Upper lobe of left lung (tissue), 6 donors: ENCODE measurements at regions not wholly inside any gene's neighbourhood (a gene's known extent, or its start where the extent isn't known, plus 50 kb on each side); places are given as distances from the start of the nearest gene placed in this dataset.

ENCODE experiments used
- ATAC-seq, 2 donors: fragments of 200-7000 bp; cut with Tn5 transposase; one replicate each; pipeline ENCODE4 v1.9.1; 2022; ENCODE audit warnings: mild to moderate bottlenecking in 2 of 2, moderate library complexity in 2 of 2; ENCODE audit not compliant: low FRiP score in 2 of 2
- DNase-seq, 2 donors: peaks; one replicate each; pipeline ENCODE4 v3.0.0-alpha.2; 2019 to 2020
- H3K27ac ChIP-seq, 4 donors: fragments of 200-600 bp; sonication (generic); one replicate each; pipeline ENCODE4 v1.5.1; 2016 to 2019
- H3K27me3 ChIP-seq, 4 donors: fragments of 200-600 bp; sonication (generic); one replicate each; pipeline ENCODE4 v1.5.1; 2017 to 2019
- H3K36me3 ChIP-seq, 4 donors: fragments of 200-600 bp; sonication (generic); one replicate each; pipeline ENCODE4 v1.5.1; 2016 to 2019
- H3K4me1 ChIP-seq, 4 donors: fragments of 200-600 bp; sonication (generic); one replicate each; pipeline ENCODE4 v1.5.1; 2018 to 2019
- H3K4me3 ChIP-seq, 4 donors: fragments of 200-600 bp; sonication (generic); one replicate each; pipeline ENCODE4 v1.5.1; 2017 to 2019; ENCODE audit warnings: mild to moderate bottlenecking in 2 of 4, moderate library complexity in 1 of 4
- H3K9me3 ChIP-seq, 4 donors: fragments of 200-600 bp; sonication (generic); one replicate each; pipeline ENCODE4 v1.5.1; 2018 to 2019
- EP300 ChIP-seq, 4 donors: sonication (generic); formaldehyde crosslinking; IDR thresholded peaks; one replicate each; pipeline ENCODE4 v1.5.1; 2017; ENCODE audit warnings: antibody characterized with exemption in 4 of 4, control low read depth in 2 of 4
- POLR2A ChIP-seq, 4 donors: fragments of 450-650 bp; IDR thresholded peaks; one replicate each; pipeline ENCODE4 v1.5.1; 2016 to 2017; ENCODE audit warnings: antibody characterized with exemption in 4 of 4, mild to moderate bottlenecking in 2 of 4
- POLR2AphosphoS5 ChIP-seq, 2 donors: sonication (generic); formaldehyde crosslinking; IDR thresholded peaks; one replicate each; pipeline ENCODE4 v1.5.1; 2017; ENCODE audit warnings: antibody characterized with exemption in 2 of 2
- WGBS, 2 donors: methylation state at CpG; one replicate each; pipeline ENCODE4 v1.1.5; 2017 to 2018; 5-methylcytosine and 5-hydroxymethylcytosine counted together
- TF ChIP-seq, protein P1 (sequence below), 6 experiments: fragments of 450-650 bp in 4 of 6; fragments of 200-600 bp in 2 of 6; sonication (generic) in 2 of 6; IDR thresholded peaks; one replicate each; pipeline ENCODE4 v1.5.1; 2016 to 2019; ENCODE audit warnings: antibody characterized with exemption in 6 of 6
- donor health status: DM: no; HTN: no; CAD: no; lungs with moderate emphysema.
- donor health status: DM: no; HTN: yes; CAD: no; lungs with severe emphysema.

- 71 to 96% methylated on average over 2 of the region's 2 CpGs for WGBS, 2 donors
- H3K27ac ChIP-seq: no peak overlapping the region
- TF ChIP-seq POLR2A (IDR thresholded peaks at IDR 0.05): no peak
- H3K36me3 ChIP-seq: no peaks in the 10 kb centered on the region
- DNase-seq (no peak), ATAC-seq (no peak)
- H3K4me3 ChIP-seq: no peak overlapping the region
- no peaks in the 10 kb centered on the region for H3K27me3 ChIP-seq
- no peaks in the 10 kb centered on the region for H3K9me3 ChIP-seq
- no peaks in the 10 kb centered on the region for H3K4me1 ChIP-seq
These were observed 282.6 kb downstream of the ICOS start for GRCh38 chr2:204219196-204219595.

- no peaks in the 10 kb centered on the region for H3K27me3 ChIP-seq
- no peak overlapping the region for H3K4me3 ChIP-seq
- TF ChIP-seq POLR2AphosphoS5 (IDR thresholded peaks at IDR 0.05) (no peak), EP300 (IDR thresholded peaks at IDR 0.05) (no peak), POLR2A (IDR thresholded peaks at IDR 0.05) (no peak)
- TF ChIP-seq, protein P1, sequence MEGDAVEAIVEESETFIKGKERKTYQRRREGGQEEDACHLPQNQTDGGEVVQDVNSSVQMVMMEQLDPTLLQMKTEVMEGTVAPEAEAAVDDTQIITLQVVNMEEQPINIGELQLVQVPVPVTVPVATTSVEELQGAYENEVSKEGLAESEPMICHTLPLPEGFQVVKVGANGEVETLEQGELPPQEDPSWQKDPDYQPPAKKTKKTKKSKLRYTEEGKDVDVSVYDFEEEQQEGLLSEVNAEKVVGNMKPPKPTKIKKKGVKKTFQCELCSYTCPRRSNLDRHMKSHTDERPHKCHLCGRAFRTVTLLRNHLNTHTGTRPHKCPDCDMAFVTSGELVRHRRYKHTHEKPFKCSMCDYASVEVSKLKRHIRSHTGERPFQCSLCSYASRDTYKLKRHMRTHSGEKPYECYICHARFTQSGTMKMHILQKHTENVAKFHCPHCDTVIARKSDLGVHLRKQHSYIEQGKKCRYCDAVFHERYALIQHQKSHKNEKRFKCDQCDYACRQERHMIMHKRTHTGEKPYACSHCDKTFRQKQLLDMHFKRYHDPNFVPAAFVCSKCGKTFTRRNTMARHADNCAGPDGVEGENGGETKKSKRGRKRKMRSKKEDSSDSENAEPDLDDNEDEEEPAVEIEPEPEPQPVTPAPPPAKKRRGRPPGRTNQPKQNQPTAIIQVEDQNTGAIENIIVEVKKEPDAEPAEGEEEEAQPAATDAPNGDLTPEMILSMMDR (IDR thresholded peaks at IDR 0.05): no peak
- no peaks in the 10 kb centered on the region for H3K36me3 ChIP-seq
- H3K9me3 ChIP-seq: no peaks in the 10 kb centered on the region
- H3K4me1 ChIP-seq: no peaks in the 10 kb centered on the region
- no peak for DNase-seq
- no peak overlapping the region for H3K27ac ChIP-seq
- ATAC-seq: no peak
- WGBS, 2 donors: 77 to 82% methylated on average over 3 of the region's 3 CpGs
These were observed 284.3 kb downstream of the ICOS start for GRCh38 chr2:204220896-204221295.

- H3K9me3 ChIP-seq: no peaks in the 10 kb centered on the region
- H3K36me3 ChIP-seq: no peaks in the 10 kb centered on the region
- peaks cover 0 to 2% (median 0%) of the 10 kb centered on the region in 4 donors for H3K4me1 ChIP-seq
- no peak for DNase-seq
- WGBS, 2 donors: 97% methylated on average over 6 of the region's 6 CpGs; no CpG with 5 or more reads in 1 of the 2 donors
- TF ChIP-seq EP300 (IDR thresholded peaks at IDR 0.05) (no peak), POLR2AphosphoS5 (IDR thresholded peaks at IDR 0.05) (no peak), POLR2A (IDR thresholded peaks at IDR 0.05) (no peak)
- TF ChIP-seq, protein P1 (IDR thresholded peaks at IDR 0.05): no peak
- H3K4me3 ChIP-seq: no peak overlapping the region
- no peak overlapping the region for H3K27ac ChIP-seq
- ATAC-seq: no peak
- H3K27me3 ChIP-seq: no peaks in the 10 kb centered on the region
These were observed 286.5 kb downstream of the ICOS start for GRCh38 chr2:204223046-204223445.

- DNase-seq: peak in 1 of 2 donors; percentile 48
- H3K4me1 ChIP-seq: peaks cover 0 to 3% (median 0%) of the 10 kb centered on the region in 4 donors
- no peaks in the 10 kb centered on the region for H3K9me3 ChIP-seq
- peak in 1 of 2 donors; percentile 26 for ATAC-seq
- no peaks in the 10 kb centered on the region for H3K36me3 ChIP-seq
- 96% methylated on average over 7 of the region's 9 CpGs; no CpG with 5 or more reads in 1 of the 2 donors for WGBS, 2 donors
- H3K27me3 ChIP-seq: no peaks in the 10 kb centered on the region
- no peak overlapping the region for H3K27ac ChIP-seq
- TF ChIP-seq EP300 (IDR thresholded peaks at IDR 0.05): no peak
- no peak for TF ChIP-seq POLR2AphosphoS5 (IDR thresholded peaks at IDR 0.05)
- no peak for TF ChIP-seq POLR2A (IDR thresholded peaks at IDR 0.05)
- TF ChIP-seq, protein P1 (IDR thresholded peaks at IDR 0.05): no peak
- H3K4me3 ChIP-seq: no peak overlapping the region
These were observed 287.0 kb downstream of the ICOS start for GRCh38 chr2:204223544-204223943.

DNA sequence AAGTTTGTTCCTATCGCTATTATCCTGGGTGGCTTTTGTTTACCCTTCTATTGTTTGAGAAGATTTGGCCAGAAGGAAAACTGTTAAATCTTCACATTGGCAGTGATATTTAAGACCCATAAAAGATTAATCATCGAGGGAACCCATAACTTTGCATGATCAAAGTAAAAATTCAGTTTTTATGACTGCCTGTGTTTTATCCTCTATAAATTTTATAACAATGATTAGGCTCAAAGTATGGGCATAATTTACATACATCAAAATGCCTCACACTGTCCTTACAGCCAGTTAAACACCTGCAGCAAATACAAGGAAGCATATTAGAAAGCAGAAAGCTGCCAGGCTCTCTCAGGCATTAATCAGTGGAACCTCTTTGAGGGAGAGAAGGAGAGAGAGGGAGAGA lies 289.1 kb downstream of the ICOS start:
- no peaks in the 10 kb centered on the region for H3K9me3 ChIP-seq
- peaks cover 0 to 3% (median 0%) of the 10 kb centered on the region in 4 donors for H3K4me1 ChIP-seq
- DNase-seq: no peak
- H3K36me3 ChIP-seq: no peaks in the 10 kb centered on the region
- H3K27me3 ChIP-seq: no peaks in the 10 kb centered on the region
- no peak for ATAC-seq
- no peak overlapping the region for H3K27ac ChIP-seq
- H3K4me3 ChIP-seq: no peak overlapping the region
- 56 to 65% methylated on average over 2 of the region's 2 CpGs for WGBS, 2 donors
- TF ChIP-seq, protein P1 (IDR thresholded peaks at IDR 0.05): no peak
- TF ChIP-seq POLR2AphosphoS5 (IDR thresholded peaks at IDR 0.05) (no peak), EP300 (IDR thresholded peaks at IDR 0.05) (no peak), POLR2A (IDR thresholded peaks at IDR 0.05) (no peak)
